GM19452 (cell line): ENCODE measurements at regions not wholly inside any gene's neighbourhood (a gene's known extent, or its start where the extent isn't known, plus 50 kb on each side); places are given as distances from the start of the nearest gene placed in this dataset.
A peak's percentile ranks its signal among the peaks of the same experiment; 100 is the strongest.
"Not testable (repeated sequence)": the region's sequence is repeated elsewhere in the genome, so short reads cannot be mapped to it uniquely, and the experiment has no call there.

Source experiments
- ATAC-seq: cut with Tn5 transposase; IDR thresholded peaks from one replicate; pipeline ENCODE4 v1.9.1; 2021; ENCODE audit not compliant: unreplicated experiment

GRCh38 chr5:116885825-116886224, 311.2 kb upstream of the SEMA6A start:
- peak; percentile 75 for ATAC-seq

GRCh38 chr5:116883875-116884274, 309.3 kb upstream of the SEMA6A start:
- ATAC-seq, result no peak

GRCh38 chr5:116881921-116882531, 307.4 kb upstream of the SEMA6A start:
- no peak for ATAC-seq

- no peak for ATAC-seq
Measured at GRCh38 chr5:116880601-116881000, 306.0 kb upstream of the SEMA6A start.

- peak; percentile 61 for ATAC-seq
Measured at GRCh38 chr5:116880150-116880549, 305.5 kb upstream of the SEMA6A start.

GRCh38 chr5:116876240-116876840, 301.7 kb upstream of the SEMA6A start:
- no peak for ATAC-seq

GRCh38 chr5:116872986-116873385, 298.4 kb upstream of the SEMA6A start:
- no peak for ATAC-seq

- ATAC-seq, result no peak
Measured at GRCh38 chr5:116872486-116872885, 297.9 kb upstream of the SEMA6A start.

GRCh38 chr5:116867825-116868224, 293.2 kb upstream of the SEMA6A start:
- not testable (repeated sequence) for ATAC-seq

GRCh38 chr5:116865651-116866050, 291.0 kb upstream of the SEMA6A start:
- ATAC-seq, result no peak

- ATAC-seq, result no peak
Measured at GRCh38 chr5:116864838-116865190, 290.2 kb upstream of the SEMA6A start.

- no peak for ATAC-seq
Measured at GRCh38 chr5:116864157-116864837, 289.7 kb upstream of the SEMA6A start.

GRCh38 chr5:116862632-116863455, 288.2 kb upstream of the SEMA6A start:
- ATAC-seq, result no peak

- no peak for ATAC-seq
Measured at GRCh38 chr5:116861666-116862065, 287.0 kb upstream of the SEMA6A start.

- ATAC-seq, result no peak
Measured at GRCh38 chr5:116861097-116861496, 286.5 kb upstream of the SEMA6A start.

GRCh38 chr5:116859666-116860320, 285.2 kb upstream of the SEMA6A start:
- no peak for ATAC-seq

GRCh38 chr5:116858705-116859333, 284.2 kb upstream of the SEMA6A start:
- no peak for ATAC-seq

GRCh38 chr5:116858020-116858419, 283.4 kb upstream of the SEMA6A start:
- not testable (repeated sequence) for ATAC-seq

- ATAC-seq, result no peak
Measured at GRCh38 chr5:116856271-116856670, 281.6 kb upstream of the SEMA6A start.

GRCh38 chr5:116853992-116854391, 279.4 kb upstream of the SEMA6A start:
- ATAC-seq, result no peak
